GM18498 (cell line): ENCODE measurements at regions not wholly inside any gene's neighbourhood (a gene's known extent, or its start where the extent isn't known, plus 50 kb on each side); places are given as distances from the start of the nearest gene placed in this dataset.
"Not testable (repeated sequence)": the region's sequence is repeated elsewhere in the genome, so short reads cannot be mapped to it uniquely, and the experiment has no call there.

Experiments used
- ATAC-seq: cut with Tn5 transposase; IDR thresholded peaks from one replicate; pipeline ENCODE4 v1.9.1; 2021; ENCODE audit warnings: mild to moderate bottlenecking, moderate library complexity; ENCODE audit not compliant: unreplicated experiment

- not testable (repeated sequence) for ATAC-seq
Observed at GRCh38 chr2:91603996-91604395, 2912.5 kb downstream of the RPIA start.

- not testable (repeated sequence) for ATAC-seq
Observed at GRCh38 chr2:91604629-91605028, 2913.2 kb downstream of the RPIA start.

- not testable (repeated sequence) for ATAC-seq
Observed at GRCh38 chr2:91623739-91624138, 2932.3 kb downstream of the RPIA start.

- ATAC-seq, result not testable (repeated sequence)
Observed at GRCh38 chr2:91628471-91628870, 2937.0 kb downstream of the RPIA start.

- ATAC-seq, result not testable (repeated sequence)
Observed at GRCh38 chr2:91657193-91657592, 2965.7 kb downstream of the RPIA start.

- not testable (repeated sequence) for ATAC-seq
Observed at GRCh38 chr2:91658336-91658735, 2966.9 kb downstream of the RPIA start.

- not testable (repeated sequence) for ATAC-seq
Observed at GRCh38 chr2:91659189-91659916, 2967.9 kb downstream of the RPIA start.

GRCh38 chr2:91659917-91660275 lies 2968.4 kb downstream of the RPIA start:
- peak; percentile 100 for ATAC-seq

- not testable (repeated sequence) for ATAC-seq
Observed at GRCh38 chr2:91667341-91667740, 2975.9 kb downstream of the RPIA start.

- ATAC-seq, result not testable (repeated sequence)
Observed at GRCh38 chr2:91685541-91685940, 2994.1 kb downstream of the RPIA start.

- ATAC-seq, result not testable (repeated sequence)
Observed at GRCh38 chr2:91686046-91686445, 2994.6 kb downstream of the RPIA start.
